Caco-2 (cell line): ENCODE measurements at regions not wholly inside any gene's neighbourhood (a gene's known extent, or its start where the extent isn't known, plus 50 kb on each side); places are given as distances from the start of the nearest gene placed in this dataset.

Experiments used
- BruUV-seq: library from RNA; stranded (reverse); fragments of 400-500 nt; replicated peaks from 2 replicates; lab custom pipeline; 2021; lab: Mats Ljungman, UMichigan
- CTCF ChIA-PET: fragments of 300-600 bp; sonication (Branson Sonifier 250); formaldehyde crosslinking; loops from one replicate; lab custom pipeline; 2022; ENCODE audit warnings: antibody characterized with exemption; lab: Charles Lee
- POLR2A ChIA-PET: fragments of 300-600 bp; sonication (Branson Sonifier 250); formaldehyde crosslinking; loops from one replicate; lab custom pipeline; 2022; ENCODE audit warnings: antibody characterized with exemption; lab: Charles Lee
- DNase-seq, 2 experiments: peaks; one replicate each; pipeline versions ENCODE4 v3.0.0 to v3.0.0-alpha.2; 2020 to 2022
- H3K27me3 ChIP-seq: replicated peaks from 2 replicates; pipeline ENCODE4 v1.6.0; 2011; ENCODE audit warnings: low read length; ENCODE audit not compliant: control insufficient read depth, insufficient read depth
- H3K36me3 ChIP-seq: 2 replicates; pipeline ENCODE4 v1.5.1; 2011; ENCODE audit warnings: low read length; ENCODE audit not compliant: control insufficient read depth, insufficient read depth
- H3K4me1 ChIP-seq: fragments of 250-450 bp; sonication (Bioruptor Pico); 2 replicates; pipeline ENCODE4 v1.5.1; 2020; ENCODE audit warnings: mild to moderate bottlenecking
- H3K4me3 ChIP-seq: 2 replicates; pipeline ENCODE4 v1.5.1; 2011; ENCODE audit warnings: low read depth, mild to moderate bottlenecking, control low read depth, low read length
- H3K9me3 ChIP-seq: fragments of 250-450 bp; sonication (Bioruptor Pico); 2 replicates; pipeline ENCODE4 v1.5.1; 2020; ENCODE audit warnings: mild to moderate bottlenecking, moderate library complexity
- H3K27ac Mint-ChIP-seq: one replicate; pipeline ENCODE4 v1.8.0; 2022; ENCODE audit warnings: mixed read lengths; ENCODE audit not compliant: unreplicated experiment
- H3K27me3 Mint-ChIP-seq: one replicate; pipeline ENCODE4 v1.8.0; 2022; ENCODE audit warnings: mixed read lengths; ENCODE audit not compliant: insufficient read depth, unreplicated experiment
- H3K36me3 Mint-ChIP-seq: one replicate; pipeline ENCODE4 v1.8.0; 2022; ENCODE audit warnings: mild to moderate bottlenecking, mixed read lengths; ENCODE audit not compliant: insufficient read depth, unreplicated experiment
- H3K4me1 Mint-ChIP-seq: one replicate; pipeline ENCODE4 v1.8.0; 2022; ENCODE audit warnings: low read depth, mixed read lengths; ENCODE audit not compliant: unreplicated experiment
- H3K4me3 Mint-ChIP-seq: one replicate; pipeline ENCODE4 v1.8.0; 2022; ENCODE audit warnings: mild to moderate bottlenecking, moderate library complexity, mixed read lengths; ENCODE audit not compliant: unreplicated experiment
- H3K9me3 Mint-ChIP-seq: one replicate; pipeline ENCODE4 v1.8.0; 2022; ENCODE audit warnings: mixed read lengths; ENCODE audit not compliant: unreplicated experiment
- CTCF ChIP-seq, 2 experiments: fragments of 200-600 bp in 1 of 2; IDR thresholded peaks; 1 replicate in 1 of 2; 2 replicates in 1 of 2; pipeline versions ENCODE4 v1.5.1 to v1.8.0; 2011 to 2022; ENCODE audit warnings: antibody characterized with exemption in 1 of 2, control low read depth in 1 of 2, inconsistent platforms in 1 of 2, low read depth in 1 of 2, low read length in 1 of 2, mild to moderate bottlenecking in 1 of 2, moderate library complexity in 1 of 2; ENCODE audit not compliant: insufficient read depth in 1 of 2, severe bottlenecking in 1 of 2, unreplicated experiment in 1 of 2
- intact Hi-C: fragments of 100-400 bp; cut with micrococcal nuclease; formaldehyde crosslinking; loops from one replicate; pipeline ENCODE4 v1.10.0; 2022; ENCODE audit not compliant: unreplicated experiment

DNA sequence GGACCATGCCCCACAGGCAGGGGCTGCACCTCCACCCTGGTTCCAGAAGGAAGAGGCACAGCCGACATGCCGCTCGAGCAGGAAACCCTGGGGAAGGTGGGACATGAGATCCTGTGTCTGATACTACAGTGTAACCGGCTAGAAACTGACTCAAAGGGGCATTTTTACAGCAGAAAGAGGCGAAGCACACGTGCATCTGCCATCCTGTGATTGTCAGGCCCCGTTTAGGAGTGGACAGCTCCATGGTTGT lies 62.7 kb downstream of the SIK1 start:
- Histone ChIP-seq H3K9me3 (no peaks in the 10 kb centered on the region), H3K27me3 (no peaks in the 10 kb centered on the region), H3K4me3 (no peak overlapping the region), H3K36me3 (no peaks in the 10 kb centered on the region), H3K4me1 (no peaks in the 10 kb centered on the region)
- intact Hi-C loops, result no loop called here
- Mint-ChIP-seq H3K4me3 (no peak overlapping the region), H3K9me3 (no peaks in the 10 kb centered on the region), H3K27ac (no peak overlapping the region), H3K4me1 (no peaks in the 10 kb centered on the region), H3K36me3 (no peaks in the 10 kb centered on the region), H3K27me3 (no peaks in the 10 kb centered on the region)
- DNase-seq, result no peak
- ChIA-PET POLR2A (no interaction called here), CTCF (no interaction called here)
- no peak for TF ChIP-seq CTCF (IDR thresholded peaks at IDR 0.05; ENCODE audit: insufficient read depth in 1 of 2, low read depth in 1 of 2, low read length in 1 of 2, severe bottlenecking in 1 of 2, unreplicated experiment in 1 of 2)
- BruUV-seq, result no TSS peak

- no peaks in the 10 kb centered on the region for H3K9me3 Mint-ChIP-seq
Observed at GRCh38 chr21:43363506-43364260, 63.2 kb downstream of the SIK1 start.

GRCh38 chr21:43362915-43363314 lies 64.0 kb downstream of the SIK1 start:
- H3K27ac Mint-ChIP-seq, result peak overlapping the region; percentile 3
- no peak for TF ChIP-seq CTCF (IDR thresholded peaks at IDR 0.05; ENCODE audit: insufficient read depth in 1 of 2, low read depth in 1 of 2, low read length in 1 of 2, severe bottlenecking in 1 of 2, unreplicated experiment in 1 of 2)
- POLR2A ChIA-PET, result no interaction called here
- no peaks in the 10 kb centered on the region for H3K9me3 ChIP-seq
- H3K36me3 Mint-ChIP-seq, result no peaks in the 10 kb centered on the region
- H3K27me3 Mint-ChIP-seq, result no peaks in the 10 kb centered on the region
- no TSS peak for BruUV-seq
- no peaks in the 10 kb centered on the region for H3K4me1 ChIP-seq
- H3K4me3 ChIP-seq, result no peak overlapping the region
- CTCF ChIA-PET, result no interaction called here
- no peaks in the 10 kb centered on the region for H3K9me3 Mint-ChIP-seq
- no peaks in the 10 kb centered on the region for H3K4me1 Mint-ChIP-seq
- no peaks in the 10 kb centered on the region for H3K36me3 ChIP-seq
- H3K27me3 ChIP-seq, result no peaks in the 10 kb centered on the region
- no peak overlapping the region for H3K4me3 Mint-ChIP-seq
- intact Hi-C loops, result no loop called here
- DNase-seq, result no peak

More at GRCh38 chr21:43363506-43364260, 63.2 kb downstream of the SIK1 start:
- no peak overlapping the region for H3K27ac Mint-ChIP-seq
- Histone ChIP-seq H3K4me3 (no peak overlapping the region), H3K36me3 (no peaks in the 10 kb centered on the region), H3K27me3 (no peaks in the 10 kb centered on the region), H3K9me3 (no peaks in the 10 kb centered on the region), H3K4me1 (no peaks in the 10 kb centered on the region)
- BruUV-seq, result no TSS peak
- CTCF ChIA-PET, result no interaction called here
- no peaks in the 10 kb centered on the region for H3K4me1 Mint-ChIP-seq
- no peak for DNase-seq
- POLR2A ChIA-PET, result no interaction called here
- no peak overlapping the region for H3K4me3 Mint-ChIP-seq
- no peaks in the 10 kb centered on the region for H3K27me3 Mint-ChIP-seq
- TF ChIP-seq CTCF (IDR thresholded peaks at IDR 0.05; ENCODE audit: insufficient read depth in 1 of 2, low read depth in 1 of 2, low read length in 1 of 2, severe bottlenecking in 1 of 2, unreplicated experiment in 1 of 2), result no peak
- no peaks in the 10 kb centered on the region for H3K36me3 Mint-ChIP-seq
- intact Hi-C loops, result no loop called here
